OCI-LY3 (cell line): ENCODE measurements at regions not wholly inside any gene's neighbourhood (a gene's known extent, or its start where the extent isn't known, plus 50 kb on each side); places are given as distances from the start of the nearest gene placed in this dataset.

Experiments
- CTCF ChIP-seq: fragments of 200-600, 300-600 bp; sonication (generic); IDR thresholded peaks from 2 replicates; pipeline ENCODE4 v1.5.1; 2014; ENCODE audit warnings: antibody characterized with exemption, low read length, low read depth
- EZH2phosphoT487 ChIP-seq: fragments of 200-600 bp; shearing (Covaris generic); IDR thresholded peaks from 2 replicates; pipeline ENCODE4 v1.6.1; 2018; ENCODE audit warnings: antibody characterized with exemption, mixed run types, low read depth

GRCh38 chr14:97401714-97402113 is 604.5 kb downstream of the VRK1 start:
- no peak for TF ChIP-seq CTCF
- no peak for TF ChIP-seq EZH2phosphoT487
